AG04449 (cell line): ENCODE measurements at regions not wholly inside any gene's neighbourhood (a gene's known extent, or its start where the extent isn't known, plus 50 kb on each side); places are given as distances from the start of the nearest gene placed in this dataset.
"Not testable (repeated sequence)": the region's sequence is repeated elsewhere in the genome, so short reads cannot be mapped to it uniquely, and the experiment has no call there.

Experiments
- CTCF ChIA-PET: fragments of 350-600 bp; formaldehyde crosslinking; extraction: SDS; loops from one replicate; lab custom pipeline; 2021; ENCODE audit warnings: antibody characterized with exemption; lab: Yijun Ruan, JAX
- POLR2A ChIA-PET: fragments of 400-600, 350-600 bp; formaldehyde crosslinking; extraction: SDS; loops from one replicate; lab custom pipeline; 2020; ENCODE audit warnings: antibody characterized with exemption, inconsistent platforms; lab: Yijun Ruan, JAX
- DNase-seq: peaks from one replicate; pipeline ENCODE4 v3.0.0-alpha.2; 2010; ENCODE audit warnings: low read depth, low spot score
- H3K4me3 ChIP-seq: 2 replicates; pipeline ENCODE4 v1.5.1; 2011; ENCODE audit warnings: low read depth, mild to moderate bottlenecking, control low read depth, low read length
- TF ChIP-seq, protein P1 (sequence below): IDR thresholded peaks from one replicate; pipeline ENCODE4 v1.5.1; 2011; ENCODE audit warnings: mild to moderate bottlenecking, moderate library complexity, low read length, control low read depth, inconsistent platforms; ENCODE audit not compliant: insufficient read depth; ENCODE audit errors: missing control alignments

GRCh38 chr6:8322659-8323058 is 112.7 kb downstream of the SLC35B3 start:
- TF ChIP-seq, protein P1, sequence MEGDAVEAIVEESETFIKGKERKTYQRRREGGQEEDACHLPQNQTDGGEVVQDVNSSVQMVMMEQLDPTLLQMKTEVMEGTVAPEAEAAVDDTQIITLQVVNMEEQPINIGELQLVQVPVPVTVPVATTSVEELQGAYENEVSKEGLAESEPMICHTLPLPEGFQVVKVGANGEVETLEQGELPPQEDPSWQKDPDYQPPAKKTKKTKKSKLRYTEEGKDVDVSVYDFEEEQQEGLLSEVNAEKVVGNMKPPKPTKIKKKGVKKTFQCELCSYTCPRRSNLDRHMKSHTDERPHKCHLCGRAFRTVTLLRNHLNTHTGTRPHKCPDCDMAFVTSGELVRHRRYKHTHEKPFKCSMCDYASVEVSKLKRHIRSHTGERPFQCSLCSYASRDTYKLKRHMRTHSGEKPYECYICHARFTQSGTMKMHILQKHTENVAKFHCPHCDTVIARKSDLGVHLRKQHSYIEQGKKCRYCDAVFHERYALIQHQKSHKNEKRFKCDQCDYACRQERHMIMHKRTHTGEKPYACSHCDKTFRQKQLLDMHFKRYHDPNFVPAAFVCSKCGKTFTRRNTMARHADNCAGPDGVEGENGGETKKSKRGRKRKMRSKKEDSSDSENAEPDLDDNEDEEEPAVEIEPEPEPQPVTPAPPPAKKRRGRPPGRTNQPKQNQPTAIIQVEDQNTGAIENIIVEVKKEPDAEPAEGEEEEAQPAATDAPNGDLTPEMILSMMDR = no peak
- ChIA-PET POLR2A (no interaction called here), CTCF (no interaction called here)
- DNase-seq = no peak
- H3K4me3 ChIP-seq = no peak overlapping the region

DNA sequence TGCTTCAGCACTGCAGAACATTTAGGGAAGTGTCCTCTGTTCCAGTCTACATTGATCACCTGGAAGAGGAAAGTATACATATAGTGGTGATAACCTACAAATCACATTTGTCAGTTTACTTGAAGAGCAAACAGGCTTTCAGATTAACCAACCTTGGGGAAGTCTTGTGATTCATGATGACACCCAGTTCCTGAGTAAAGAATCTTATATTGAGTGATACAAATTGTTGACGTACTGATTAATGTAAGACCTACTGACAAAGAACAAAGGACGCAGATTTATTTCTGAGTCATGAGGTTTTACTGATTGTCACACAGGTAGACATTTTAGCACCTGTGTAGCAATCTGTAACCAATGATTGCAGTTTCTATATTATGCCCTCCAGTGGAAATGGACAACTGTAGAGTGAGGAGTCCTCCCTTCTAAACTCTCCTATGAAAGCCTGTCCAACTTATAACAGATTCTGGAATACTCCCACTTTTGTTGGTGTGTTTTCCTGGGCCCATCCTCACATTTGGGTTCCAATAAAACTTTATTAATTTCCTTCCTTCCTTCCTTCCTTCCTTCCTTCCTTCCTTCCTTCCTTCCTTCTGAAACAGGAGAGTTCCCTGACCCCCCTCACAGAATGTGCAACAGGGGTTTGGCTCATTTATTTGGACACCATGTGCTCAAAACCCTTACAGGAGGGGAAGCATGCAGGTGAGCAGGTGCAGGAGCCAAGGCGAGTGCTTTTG is 113.5 kb downstream of the SLC35B3 start:
- H3K4me3 ChIP-seq = no peak overlapping the region
- ChIA-PET POLR2A (no interaction called here), CTCF (no interaction called here)
- TF ChIP-seq, protein P1 = no peak
- no peak for DNase-seq

DNA sequence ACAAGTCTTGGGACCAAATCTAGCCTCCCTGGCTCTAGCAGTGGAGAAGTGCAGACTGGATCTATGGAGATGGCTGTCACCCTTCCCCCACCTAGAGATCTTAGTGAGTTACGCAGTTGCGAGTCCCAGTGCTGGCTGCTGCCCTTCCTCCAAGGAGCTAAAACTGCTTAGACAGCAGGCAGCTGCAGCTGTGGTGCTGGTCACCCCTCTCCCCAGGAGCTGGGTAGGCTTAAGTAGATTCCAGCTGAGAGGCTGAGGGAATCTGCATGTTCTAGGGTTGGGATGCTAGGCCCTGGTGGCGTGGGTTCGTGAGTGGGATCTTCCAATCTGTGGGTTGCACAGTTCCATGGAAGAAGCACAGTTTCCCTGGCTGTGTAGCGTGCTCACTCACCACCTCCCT is 120.2 kb downstream of the SLC35B3 start:
- CTCF ChIA-PET = interaction anchor here (0.8 kb wide), 1 partner anchor 47 kb away, joined by 3 read pairs; no protein-coding TSS in a partner anchor
- TF ChIP-seq, protein P1 = no peak
- no peak for DNase-seq
- POLR2A ChIA-PET = no interaction called here
- H3K4me3 ChIP-seq = no peak overlapping the region

DNA sequence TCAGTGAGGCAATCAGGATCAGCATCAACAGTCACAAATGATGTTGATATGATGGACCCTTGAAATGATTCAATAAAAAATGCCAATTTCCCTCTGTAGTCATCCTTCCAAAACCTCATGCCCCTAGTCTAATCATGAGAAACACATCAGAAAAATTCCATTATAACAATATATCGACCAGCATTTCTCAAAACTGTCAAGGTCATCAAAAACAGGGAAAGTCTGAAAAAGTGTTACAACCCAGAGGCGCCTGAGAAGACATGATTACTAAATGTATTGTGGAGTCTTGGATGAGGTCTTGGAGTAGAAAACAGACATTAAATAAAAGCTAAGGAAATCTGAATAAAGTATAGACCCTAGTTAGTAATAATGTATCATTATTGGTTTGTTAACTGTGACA is 133.8 kb downstream of the SLC35B3 start:
- no peak for DNase-seq
- POLR2A ChIA-PET = no interaction called here
- CTCF ChIA-PET = no interaction called here
- TF ChIP-seq, protein P1 = no peak
- no peak overlapping the region for H3K4me3 ChIP-seq

DNA sequence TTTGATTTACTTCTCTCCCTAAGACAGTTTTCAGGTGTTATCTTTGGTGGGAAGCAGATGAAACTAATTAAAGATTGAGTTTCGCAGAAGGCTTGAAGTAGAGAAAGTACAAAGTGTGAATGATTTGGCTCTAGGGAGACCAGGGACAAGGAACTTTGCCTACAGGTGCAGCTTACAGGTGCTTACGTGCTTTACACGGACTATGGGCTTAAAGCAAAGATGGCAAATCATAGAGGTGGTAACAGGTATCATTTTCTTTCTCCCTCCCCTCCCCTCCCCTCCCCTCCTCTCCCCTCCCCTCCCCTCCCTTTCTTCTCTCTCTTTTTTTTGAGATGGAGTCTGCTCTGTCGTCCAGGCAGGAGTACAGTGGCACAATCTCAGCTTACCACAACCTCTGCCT is 136.3 kb downstream of the SLC35B3 start:
- CTCF ChIA-PET = no interaction called here
- no peak for DNase-seq
- TF ChIP-seq, protein P1 = no peak
- H3K4me3 ChIP-seq = no peak overlapping the region
- POLR2A ChIA-PET = no interaction called here

- DNase-seq, CTCF ChIA-PET, H3K4me3 ChIP-seq, POLR2A ChIA-PET: not testable (repeated sequence)
Measured at GRCh38 chr6:8282946-8283345, 152.4 kb downstream of the SLC35B3 start.

- TF ChIP-seq, protein P1 = no peak
- DNase-seq = no peak
- H3K4me3 ChIP-seq = no peak overlapping the region
- ChIA-PET POLR2A (no interaction called here), CTCF (no interaction called here)
Measured at GRCh38 chr6:8282380-8282779, 153.0 kb downstream of the SLC35B3 start.
